ENCODE measurements at regions not wholly inside any gene's neighbourhood (a gene's known extent, or its start where the extent isn't known, plus 50 kb on each side); places are given as distances from the start of the nearest gene placed in this dataset.

DNA sequence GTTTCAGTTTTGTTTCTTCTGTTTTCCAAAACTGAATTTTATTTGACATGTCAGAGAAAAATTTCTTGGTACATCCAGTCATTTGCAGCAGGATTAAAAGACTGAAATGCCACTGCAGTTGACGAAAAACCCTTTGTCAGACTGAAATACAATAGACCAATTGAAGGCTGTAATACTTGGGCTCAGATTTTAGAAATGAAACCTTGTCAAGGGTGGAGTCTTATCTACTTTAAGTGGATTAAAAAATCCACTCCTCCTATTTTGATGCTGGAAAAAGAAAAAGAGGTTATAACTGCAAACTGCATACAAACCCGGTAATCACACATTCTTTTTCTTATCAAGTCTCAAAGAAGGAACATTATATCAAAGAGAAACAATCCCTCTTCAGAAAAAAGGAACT lies 80.2 kb upstream of the NEUROD1 start:
- TF ChIP-seq, protein P1, sequence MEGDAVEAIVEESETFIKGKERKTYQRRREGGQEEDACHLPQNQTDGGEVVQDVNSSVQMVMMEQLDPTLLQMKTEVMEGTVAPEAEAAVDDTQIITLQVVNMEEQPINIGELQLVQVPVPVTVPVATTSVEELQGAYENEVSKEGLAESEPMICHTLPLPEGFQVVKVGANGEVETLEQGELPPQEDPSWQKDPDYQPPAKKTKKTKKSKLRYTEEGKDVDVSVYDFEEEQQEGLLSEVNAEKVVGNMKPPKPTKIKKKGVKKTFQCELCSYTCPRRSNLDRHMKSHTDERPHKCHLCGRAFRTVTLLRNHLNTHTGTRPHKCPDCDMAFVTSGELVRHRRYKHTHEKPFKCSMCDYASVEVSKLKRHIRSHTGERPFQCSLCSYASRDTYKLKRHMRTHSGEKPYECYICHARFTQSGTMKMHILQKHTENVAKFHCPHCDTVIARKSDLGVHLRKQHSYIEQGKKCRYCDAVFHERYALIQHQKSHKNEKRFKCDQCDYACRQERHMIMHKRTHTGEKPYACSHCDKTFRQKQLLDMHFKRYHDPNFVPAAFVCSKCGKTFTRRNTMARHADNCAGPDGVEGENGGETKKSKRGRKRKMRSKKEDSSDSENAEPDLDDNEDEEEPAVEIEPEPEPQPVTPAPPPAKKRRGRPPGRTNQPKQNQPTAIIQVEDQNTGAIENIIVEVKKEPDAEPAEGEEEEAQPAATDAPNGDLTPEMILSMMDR (IDR thresholded peaks at IDR 0.05) = no peak

GRCh38 chr2:181761175-181761574 lies 80.9 kb upstream of the NEUROD1 start:
- TF ChIP-seq, protein P1 (IDR thresholded peaks at IDR 0.05) = no peak
- intact Hi-C loops (cut with DNase I) = no loop called here

More for the DNA sequence above, 80.2 kb upstream of the NEUROD1 start:
- H3K9me3 ChIP-seq = no peaks in the 10 kb centered on the region
- DNase-seq = no peak
- no peak overlapping the region for H3K4me3 ChIP-seq
- no peak overlapping the region for H3K27ac ChIP-seq
- no peaks in the 10 kb centered on the region for H3K36me3 ChIP-seq
- no peaks in the 10 kb centered on the region for H3K4me1 ChIP-seq
- intact Hi-C loops (cut with DNase I) = no loop called here
- no peaks in the 10 kb centered on the region for H3K27me3 ChIP-seq
- no peak for ATAC-seq

DNA sequence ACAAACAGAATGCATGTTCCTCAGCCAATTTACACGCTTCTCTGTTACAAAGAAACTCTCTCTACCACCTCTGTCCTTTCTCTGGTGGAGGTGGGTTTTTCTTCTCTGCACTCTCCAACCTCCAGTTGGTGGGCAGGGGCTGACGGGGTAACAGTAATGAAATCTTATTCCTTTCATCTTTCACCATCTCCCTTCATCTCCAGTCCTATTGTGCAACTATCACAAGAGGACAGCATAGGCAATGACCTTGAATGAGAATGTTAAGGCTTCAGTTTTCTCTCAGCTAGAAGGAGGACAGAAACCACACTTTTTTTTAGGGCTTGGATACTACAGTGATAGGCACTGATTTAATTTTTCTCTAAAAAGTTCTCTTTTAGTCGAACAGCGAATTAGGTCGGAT lies 81.7 kb upstream of the NEUROD1 start:
- ATAC-seq = no peak
- H3K27me3 ChIP-seq = no peaks in the 10 kb centered on the region

More at GRCh38 chr2:181761175-181761574, 80.9 kb upstream of the NEUROD1 start:
- no peaks in the 10 kb centered on the region for H3K27me3 ChIP-seq
- H3K4me3 ChIP-seq = no peak overlapping the region
- ATAC-seq (no peak), DNase-seq (no peak)
- no peaks in the 10 kb centered on the region for H3K4me1 ChIP-seq
- no peaks in the 10 kb centered on the region for H3K36me3 ChIP-seq
- H3K9me3 ChIP-seq = no peaks in the 10 kb centered on the region
- H3K27ac ChIP-seq = no peak overlapping the region

DNA sequence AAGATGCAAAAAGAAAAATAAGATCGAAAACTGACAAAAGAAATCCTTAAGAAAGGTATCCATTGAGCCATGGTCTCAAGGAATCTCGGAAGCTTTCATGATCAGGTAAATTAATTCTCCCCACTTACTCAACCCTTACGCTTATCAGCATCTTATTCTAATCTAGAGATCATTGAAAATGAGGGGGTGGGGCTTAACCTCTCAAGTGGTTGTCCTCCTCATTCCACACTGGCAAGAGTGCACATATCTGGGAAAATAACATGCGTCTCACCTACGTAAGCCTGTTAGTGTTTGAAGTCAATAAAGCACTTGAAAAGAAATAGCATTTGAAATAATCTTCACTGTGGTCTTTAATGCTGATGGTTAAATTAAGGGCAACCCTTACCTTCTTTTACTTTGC lies 82.5 kb upstream of the NEUROD1 start:
- Histone ChIP-seq H3K4me1 (no peaks in the 10 kb centered on the region), H3K9me3 (no peaks in the 10 kb centered on the region), H3K27ac (no peak overlapping the region), H3K4me3 (no peak overlapping the region), H3K36me3 (no peaks in the 10 kb centered on the region), H3K27me3 (no peaks in the 10 kb centered on the region)
- intact Hi-C loops (cut with DNase I) = no loop called here
- DNase-seq = no peak
- TF ChIP-seq, protein P1 (IDR thresholded peaks at IDR 0.05) = no peak
- ATAC-seq = peak; percentile 81

More for the DNA sequence above, 81.7 kb upstream of the NEUROD1 start:
- no peak overlapping the region for H3K4me3 ChIP-seq
- DNase-seq = no peak
- no peaks in the 10 kb centered on the region for H3K36me3 ChIP-seq
- no peaks in the 10 kb centered on the region for H3K4me1 ChIP-seq
- H3K9me3 ChIP-seq = no peaks in the 10 kb centered on the region
- intact Hi-C loops (cut with DNase I) = no loop called here
- H3K27ac ChIP-seq = no peak overlapping the region
- TF ChIP-seq, protein P1 (IDR thresholded peaks at IDR 0.05) = no peak

DNA sequence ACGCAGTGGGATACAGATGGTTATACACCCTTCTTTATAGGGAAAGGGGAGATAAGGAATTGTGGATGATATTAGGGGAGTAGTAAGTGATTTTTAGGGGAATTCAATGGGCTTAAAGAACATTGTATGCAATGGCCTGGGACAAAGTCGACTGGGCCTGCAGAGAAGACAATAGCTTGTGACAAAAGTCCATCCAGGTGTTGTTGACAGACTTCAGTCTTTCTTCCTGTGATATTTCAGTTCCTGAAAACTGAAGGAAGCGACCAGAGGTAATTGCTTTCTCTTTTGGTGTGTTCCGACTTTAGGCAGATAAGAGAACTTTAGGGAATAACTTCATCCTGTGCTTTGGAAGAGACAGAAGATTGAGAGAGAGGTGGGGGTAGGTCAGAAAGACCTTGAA lies 83.1 kb upstream of the NEUROD1 start:
- Histone ChIP-seq H3K4me3 (no peak overlapping the region), H3K4me1 (no peaks in the 10 kb centered on the region), H3K36me3 (no peaks in the 10 kb centered on the region), H3K27me3 (no peaks in the 10 kb centered on the region), H3K9me3 (no peaks in the 10 kb centered on the region), H3K27ac (no peak overlapping the region)
- no peak for ATAC-seq
- TF ChIP-seq, protein P1 (IDR thresholded peaks at IDR 0.05) = no peak
- no peak for DNase-seq
- intact Hi-C loops (cut with DNase I) = no loop called here
